ENCODE measurements at regions not wholly inside any gene's neighbourhood (a gene's known extent, or its start where the extent isn't known, plus 50 kb on each side); places are given as distances from the start of the nearest gene placed in this dataset.

DNA sequence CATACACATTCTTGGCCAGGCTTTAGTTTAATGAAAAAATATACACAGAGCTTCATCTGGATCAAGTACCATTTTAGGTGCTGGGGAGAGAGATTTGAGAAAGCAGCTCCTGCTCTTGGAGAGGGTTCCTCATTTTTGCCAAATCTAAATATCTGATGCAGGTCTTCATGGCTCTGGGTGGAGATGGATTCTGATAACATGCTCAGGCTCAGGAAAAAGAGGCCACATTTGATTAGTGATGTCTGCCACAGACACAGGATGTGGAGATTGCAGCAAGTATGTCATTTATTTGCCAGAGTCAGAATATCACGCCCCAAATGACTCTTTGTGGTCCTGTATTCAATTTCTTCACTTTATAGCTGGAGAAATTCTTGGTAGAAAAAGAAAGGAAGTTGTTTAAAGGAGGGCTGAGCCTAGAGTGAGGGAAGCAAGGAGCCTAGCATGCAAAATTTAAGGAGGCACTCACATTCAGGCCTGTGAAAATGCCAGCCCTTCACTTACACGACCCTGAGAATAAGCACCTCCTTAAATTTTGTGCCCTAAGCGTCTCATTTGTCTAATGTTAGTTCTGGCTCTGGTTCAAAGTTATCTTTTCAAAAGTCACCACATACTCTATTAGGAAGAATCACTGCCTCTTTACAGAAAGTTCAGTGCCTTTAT lies 492.9 kb upstream of the TBX3 start:
- TF ChIP-seq, protein P1, sequence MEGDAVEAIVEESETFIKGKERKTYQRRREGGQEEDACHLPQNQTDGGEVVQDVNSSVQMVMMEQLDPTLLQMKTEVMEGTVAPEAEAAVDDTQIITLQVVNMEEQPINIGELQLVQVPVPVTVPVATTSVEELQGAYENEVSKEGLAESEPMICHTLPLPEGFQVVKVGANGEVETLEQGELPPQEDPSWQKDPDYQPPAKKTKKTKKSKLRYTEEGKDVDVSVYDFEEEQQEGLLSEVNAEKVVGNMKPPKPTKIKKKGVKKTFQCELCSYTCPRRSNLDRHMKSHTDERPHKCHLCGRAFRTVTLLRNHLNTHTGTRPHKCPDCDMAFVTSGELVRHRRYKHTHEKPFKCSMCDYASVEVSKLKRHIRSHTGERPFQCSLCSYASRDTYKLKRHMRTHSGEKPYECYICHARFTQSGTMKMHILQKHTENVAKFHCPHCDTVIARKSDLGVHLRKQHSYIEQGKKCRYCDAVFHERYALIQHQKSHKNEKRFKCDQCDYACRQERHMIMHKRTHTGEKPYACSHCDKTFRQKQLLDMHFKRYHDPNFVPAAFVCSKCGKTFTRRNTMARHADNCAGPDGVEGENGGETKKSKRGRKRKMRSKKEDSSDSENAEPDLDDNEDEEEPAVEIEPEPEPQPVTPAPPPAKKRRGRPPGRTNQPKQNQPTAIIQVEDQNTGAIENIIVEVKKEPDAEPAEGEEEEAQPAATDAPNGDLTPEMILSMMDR (IDR thresholded peaks at IDR 0.05): no peak
- TF ChIP-seq POLR2A (IDR thresholded peaks at IDR 0.05): no peak
